Fibroblast of skin of right biceps (primary cell): ENCODE measurements at regions not wholly inside any gene's neighbourhood (a gene's known extent, or its start where the extent isn't known, plus 50 kb on each side); places are given as distances from the start of the nearest gene placed in this dataset.
A peak's percentile ranks its signal among the peaks of the same experiment; 100 is the strongest.

Experiments used
- DNase-seq: peaks from one replicate; pipeline ENCODE4 v3.0.0-alpha.2; 2013

GRCh38 chr15:95470997-95471689, 859.4 kb upstream of the NR2F2 start:
- DNase-seq = peak; percentile 48

DNA sequence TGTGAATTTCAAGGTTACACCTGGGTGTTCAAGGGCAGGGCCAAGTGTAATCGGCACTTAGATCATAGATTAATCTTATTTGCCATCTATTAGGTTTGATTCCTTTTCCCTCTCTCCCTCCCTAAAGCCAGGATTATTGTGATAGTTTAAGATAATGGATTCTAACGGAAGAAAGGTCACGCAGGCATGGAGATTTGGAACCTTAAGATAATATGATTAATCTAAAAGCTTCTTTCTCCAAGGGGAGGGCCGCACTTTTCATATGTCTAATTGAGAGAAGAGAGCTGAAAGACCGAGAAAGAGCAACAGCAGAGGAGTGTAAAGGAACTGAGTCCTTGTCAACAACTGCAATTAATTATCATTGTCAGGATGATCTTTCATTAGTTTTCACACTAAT, 858.8 kb upstream of the NR2F2 start:
- DNase-seq = no peak

GRCh38 chr15:95475067-95475466, 855.4 kb upstream of the NR2F2 start:
- no peak for DNase-seq

DNA sequence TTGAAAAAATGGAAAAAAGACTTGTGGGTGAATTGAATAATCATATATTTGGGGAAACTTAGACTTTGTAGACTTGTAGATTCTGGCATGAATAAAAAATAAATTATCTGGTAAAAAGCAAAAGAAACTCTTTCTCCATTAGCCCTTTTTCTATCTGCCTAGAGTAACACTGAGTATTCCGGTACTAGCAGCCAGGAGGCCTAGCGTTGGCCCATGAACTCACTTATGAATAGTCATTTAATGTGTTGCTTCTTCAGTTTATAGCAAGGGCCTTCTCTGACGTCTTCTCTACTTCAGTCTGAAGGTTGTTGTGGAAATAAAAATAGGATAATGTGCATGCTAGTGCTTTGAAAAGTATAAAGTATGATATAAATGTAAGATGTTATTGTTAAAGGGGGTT, 851.2 kb upstream of the NR2F2 start:
- no peak for DNase-seq

DNA sequence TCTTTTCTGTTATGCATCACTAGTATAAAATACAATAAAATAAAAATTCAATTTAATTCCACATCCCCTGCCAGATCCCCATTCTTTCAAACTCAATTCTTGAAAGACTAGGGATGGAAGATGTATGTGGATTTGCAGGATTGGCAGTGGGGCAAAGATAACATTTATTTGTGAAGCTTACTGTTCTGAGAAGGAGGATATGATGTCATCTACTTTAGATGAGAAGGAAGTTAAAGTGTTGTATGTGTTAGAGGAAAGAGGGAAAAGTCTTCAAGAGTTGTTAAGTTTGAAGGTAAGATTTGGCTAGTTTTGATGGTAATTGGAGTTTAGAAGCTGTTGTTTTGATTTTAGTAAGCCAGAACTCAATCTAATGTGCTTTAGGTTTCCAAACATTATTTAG, 845.1 kb upstream of the NR2F2 start:
- DNase-seq = no peak

DNA sequence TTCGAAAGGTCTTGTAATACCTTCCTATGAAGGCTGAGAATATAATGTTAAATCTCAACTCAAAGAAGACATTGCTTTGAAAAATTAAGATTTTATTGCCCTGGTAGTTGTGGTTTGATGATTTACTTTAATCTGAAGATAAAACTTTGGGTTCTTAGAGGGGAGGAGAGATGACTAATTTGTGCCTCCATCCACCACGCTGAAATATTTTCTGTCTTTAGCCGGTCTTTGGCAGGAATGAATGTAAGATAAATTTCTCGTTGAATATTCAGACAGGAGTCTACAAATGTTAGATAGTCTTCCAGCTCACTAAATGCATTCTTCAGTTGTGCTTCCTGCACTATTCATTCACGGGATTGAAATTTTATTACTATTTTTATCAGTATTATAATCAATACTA, 844.3 kb upstream of the NR2F2 start:
- DNase-seq = no peak

DNA sequence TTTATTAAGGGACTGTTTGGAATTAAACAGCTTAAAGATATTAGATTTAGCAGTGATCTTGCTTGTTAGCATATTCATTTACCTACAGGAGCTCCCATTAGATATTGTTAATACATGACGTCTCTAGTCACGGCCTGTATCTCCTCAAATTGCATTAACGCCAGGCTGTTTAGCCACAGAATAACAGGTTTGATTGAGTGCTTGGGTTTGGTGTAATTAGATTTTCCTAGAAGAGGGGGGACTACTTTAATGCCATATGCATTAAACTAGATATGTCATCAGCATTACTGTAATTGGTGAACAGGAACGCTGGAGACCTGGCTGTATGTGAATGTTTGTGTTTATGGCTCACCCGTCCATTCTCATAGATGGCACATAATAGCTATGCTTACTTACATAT, 841.4 kb upstream of the NR2F2 start:
- no peak for DNase-seq

- no peak for DNase-seq
Observed at GRCh38 chr15:95492388-95493070, 838.0 kb upstream of the NR2F2 start.

- no peak for DNase-seq
Observed at GRCh38 chr15:95494971-95495541, 835.4 kb upstream of the NR2F2 start.

GRCh38 chr15:95497634-95498033, 832.9 kb upstream of the NR2F2 start:
- DNase-seq = no peak

GRCh38 chr15:95498961-95499360, 831.5 kb upstream of the NR2F2 start:
- no peak for DNase-seq

DNA sequence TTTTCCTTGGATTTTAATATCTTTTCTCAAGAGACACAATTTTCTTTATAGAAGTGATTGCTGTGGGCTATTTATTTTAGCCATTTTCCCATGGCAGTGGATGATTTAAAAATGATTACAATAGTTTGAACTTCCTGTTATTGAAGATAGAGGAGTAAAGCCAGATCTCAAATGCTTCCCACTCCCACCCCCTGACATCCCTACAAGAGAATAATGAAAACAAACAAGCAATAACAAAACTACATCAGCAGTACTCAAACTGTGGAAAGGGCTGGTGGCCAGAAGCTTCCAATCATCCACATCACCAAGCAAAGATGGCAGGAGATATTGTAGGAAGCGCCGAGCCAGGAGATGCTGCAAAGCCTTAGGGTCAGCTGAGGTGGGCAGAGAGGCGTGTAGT, 831.1 kb upstream of the NR2F2 start:
- DNase-seq = no peak

DNA sequence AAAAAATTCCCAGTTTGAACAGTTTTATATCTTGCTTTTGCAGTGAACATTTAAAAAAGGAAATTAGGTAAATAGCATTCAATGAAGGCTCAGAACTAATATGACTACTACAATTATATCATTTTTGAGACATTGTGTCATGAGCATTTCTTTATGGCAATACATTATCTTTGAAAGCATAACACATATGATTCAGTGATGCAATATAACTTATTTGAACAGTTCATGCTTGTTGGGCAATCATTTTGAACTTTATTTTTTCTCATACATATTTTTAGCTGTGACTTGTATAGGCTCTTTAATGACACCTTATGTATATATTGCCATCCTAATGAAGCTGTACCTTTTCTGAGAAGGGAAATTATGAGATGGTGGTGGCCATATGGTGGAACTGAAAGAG, 828.6 kb upstream of the NR2F2 start:
- DNase-seq = peak; percentile 9

DNA sequence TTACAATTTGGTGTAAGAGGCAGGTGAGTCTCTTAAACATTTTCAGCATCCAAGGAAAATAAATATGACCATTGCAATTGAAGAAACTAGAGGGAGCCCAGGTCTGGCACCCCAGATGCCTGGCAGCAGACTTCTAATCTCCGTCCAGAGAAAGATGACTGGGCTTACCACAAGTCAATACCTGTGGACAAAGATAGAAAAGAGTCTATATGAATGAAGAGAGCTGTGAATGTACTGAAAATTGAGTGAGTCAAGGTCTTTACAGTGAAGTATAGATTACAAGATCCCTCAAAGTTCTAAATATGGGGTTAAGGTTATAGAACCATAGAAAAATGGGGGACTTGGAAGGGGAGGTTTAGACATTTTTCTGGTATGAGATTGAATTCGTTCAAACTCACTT, 827.4 kb upstream of the NR2F2 start:
- no peak for DNase-seq

DNA sequence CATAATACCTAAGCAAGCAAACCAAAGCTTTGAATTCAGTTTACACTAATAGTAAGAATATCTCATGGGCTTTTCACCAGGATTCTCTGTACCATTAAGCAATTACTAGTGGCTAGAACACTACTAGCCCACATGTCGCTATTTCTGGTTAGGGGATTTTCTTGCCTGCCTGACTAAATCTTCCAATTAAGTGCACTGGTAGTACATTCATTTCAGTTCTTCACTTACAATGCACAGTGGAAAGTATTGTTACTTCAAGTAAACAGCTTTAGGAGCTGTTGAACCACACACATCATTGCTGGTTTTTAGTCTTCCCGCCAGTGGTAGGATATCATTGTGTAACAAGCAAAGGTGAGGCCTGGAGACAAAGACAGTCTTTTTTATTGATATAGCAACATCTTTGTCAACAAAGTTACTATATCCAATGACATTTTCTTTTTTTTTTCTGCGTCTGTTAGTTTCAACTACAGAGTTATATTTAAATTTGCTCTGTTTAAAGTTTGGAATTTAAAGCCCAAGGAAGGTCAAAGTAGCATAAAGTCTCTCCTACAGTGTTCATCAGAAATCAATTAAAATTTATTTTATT, 826.8 kb upstream of the NR2F2 start:
- no peak for DNase-seq

GRCh38 chr15:95511671-95512070, 818.8 kb upstream of the NR2F2 start:
- DNase-seq = peak; percentile 76

DNA sequence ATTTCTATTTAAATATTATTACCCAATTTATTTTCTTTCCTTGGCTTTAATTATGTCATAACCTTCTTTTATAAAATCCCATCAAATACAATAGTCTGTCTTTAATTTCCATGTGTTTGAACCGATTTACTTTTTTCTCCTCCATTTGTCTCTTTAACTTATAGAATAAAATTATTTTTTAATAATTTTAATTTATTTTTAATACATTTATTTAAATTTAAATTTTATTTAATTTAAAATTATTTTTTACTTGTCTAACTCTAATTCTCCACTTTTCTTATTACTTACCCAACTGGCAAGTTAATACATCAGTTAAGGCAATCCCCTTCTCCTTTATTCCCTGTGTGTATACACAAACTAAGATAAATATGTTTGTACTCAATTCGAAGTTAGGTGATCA, 817.6 kb upstream of the NR2F2 start:
- no peak for DNase-seq

GRCh38 chr15:95519887-95520286, 810.6 kb upstream of the NR2F2 start:
- no peak for DNase-seq

- DNase-seq = peak; percentile 30
Observed at GRCh38 chr15:95520511-95520910, 810.0 kb upstream of the NR2F2 start.

DNA sequence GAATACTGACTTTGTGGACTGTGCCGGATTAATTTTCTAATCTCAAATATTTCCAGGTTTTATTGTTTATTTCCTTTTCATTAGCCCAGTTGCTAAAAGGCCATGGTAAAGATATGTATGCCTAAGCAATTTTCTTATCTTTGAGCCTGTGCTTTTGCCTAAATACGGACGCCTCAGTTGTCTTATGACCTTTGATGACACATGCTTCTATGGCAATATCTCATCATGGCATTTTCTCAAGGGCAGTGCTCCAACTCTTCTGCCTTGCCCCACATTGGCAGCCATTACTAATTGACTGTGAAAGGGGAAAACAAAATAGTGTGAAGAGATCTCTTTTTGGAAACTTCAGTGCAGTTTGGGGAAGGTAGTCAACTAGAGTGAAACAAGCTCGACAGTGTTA, 809.6 kb upstream of the NR2F2 start:
- DNase-seq = no peak

- peak; percentile 18 for DNase-seq
Observed at GRCh38 chr15:95522533-95522932, 808.0 kb upstream of the NR2F2 start.

GRCh38 chr15:95528920-95529319, 801.6 kb upstream of the NR2F2 start:
- no peak for DNase-seq

- DNase-seq = no peak
Observed at GRCh38 chr15:95536638-95537037, 793.9 kb upstream of the NR2F2 start.

DNA sequence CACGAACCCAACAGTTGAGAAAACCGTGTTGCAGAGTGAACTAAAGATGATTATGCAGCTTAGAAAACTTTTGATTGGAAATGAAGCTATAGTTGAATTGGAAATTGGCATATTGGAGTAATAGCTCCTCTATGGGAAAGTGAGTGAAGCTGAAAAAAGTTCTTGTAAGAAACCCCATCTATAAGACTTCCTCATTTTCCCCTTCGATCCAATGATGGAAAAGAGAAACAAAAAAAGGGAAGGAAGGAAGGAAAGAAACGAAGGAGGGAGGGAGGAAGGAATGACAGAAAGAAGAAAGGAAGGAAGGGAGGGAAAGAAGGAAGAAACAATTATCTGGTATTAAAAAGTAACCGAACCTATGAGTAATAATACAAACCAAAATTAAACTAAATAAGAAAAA, 791.8 kb upstream of the NR2F2 start:
- no peak for DNase-seq
